ENCODE measurements at regions not wholly inside any gene's neighbourhood (a gene's known extent, or its start where the extent isn't known, plus 50 kb on each side); places are given as distances from the start of the nearest gene placed in this dataset.

GRCh38 chr12:66862356-66862985, 183.6 kb upstream of the GRIP1 start:
- Mint-ChIP-seq H3K4me1 (peaks cover 11 to 23% of the 10 kb centered on the region in 2 donors), H3K9me3 (no peaks in the 10 kb centered on the region), H3K27me3 (ENCODE audit: low read depth in 2 of 2) (peaks cover 9 to 28% of the 10 kb centered on the region in 2 donors), H3K4me3 (no peak overlapping the region), H3K27ac (no peak overlapping the region), H3K36me3 (no peaks in the 10 kb centered on the region)
- ATAC-seq (no peak), DNase-seq (no peak)
- Histone ChIP-seq H3K36me3 (ENCODE audit: control insufficient read depth, insufficient read depth, low read length) (no peaks in the 10 kb centered on the region), H3K27ac (ENCODE audit: low read length) (no peak overlapping the region), H3K4me3 (ENCODE audit: low read length) (no peak overlapping the region), H3K27me3 (ENCODE audit: control insufficient read depth, insufficient read depth, low read length) (no peaks in the 10 kb centered on the region), H3K9me3 (ENCODE audit: control insufficient read depth, insufficient read depth, low read length) (no peaks in the 10 kb centered on the region), H3K4me1 (ENCODE audit: control insufficient read depth, insufficient read depth, low read length) (peaks cover 5% of the 10 kb centered on the region)
- WGBS (ENCODE audit: insufficient coverage): 100% methylated on average over 3 of the region's 3 CpGs
- TF ChIP-seq CTCF (IDR thresholded peaks at IDR 0.05): no peak
- intact Hi-C loops (cut with micrococcal nuclease): no loop called here

- 71% methylated on average over 1 of the region's 1 CpG for WGBS (ENCODE audit: insufficient coverage)
- H3K4me1 ChIP-seq (ENCODE audit: control insufficient read depth, insufficient read depth, low read length): peaks cover 5% of the 10 kb centered on the region
- no peaks in the 10 kb centered on the region for H3K9me3 ChIP-seq (ENCODE audit: control insufficient read depth, insufficient read depth, low read length)
- no peaks in the 10 kb centered on the region for H3K27me3 ChIP-seq (ENCODE audit: control insufficient read depth, insufficient read depth, low read length)
- intact Hi-C loops (cut with micrococcal nuclease): no loop called here
- no peak overlapping the region for H3K27ac ChIP-seq (ENCODE audit: low read length)
- Mint-ChIP-seq H3K27ac (no peak overlapping the region), H3K4me3 (no peak overlapping the region), H3K36me3 (no peaks in the 10 kb centered on the region), H3K4me1 (peaks cover 8 to 20% of the 10 kb centered on the region in 2 donors), H3K9me3 (no peaks in the 10 kb centered on the region), H3K27me3 (ENCODE audit: low read depth in 2 of 2) (peaks cover 13 to 35% of the 10 kb centered on the region in 2 donors)
- ATAC-seq (no peak), DNase-seq (no peak)
- no peak overlapping the region for H3K4me3 ChIP-seq (ENCODE audit: low read length)
- no peak for TF ChIP-seq CTCF (IDR thresholded peaks at IDR 0.05)
- no peaks in the 10 kb centered on the region for H3K36me3 ChIP-seq (ENCODE audit: control insufficient read depth, insufficient read depth, low read length)
Observed at GRCh38 chr12:66863276-66863675, 184.4 kb upstream of the GRIP1 start.

GRCh38 chr12:66877925-66878324, 199.0 kb upstream of the GRIP1 start:
- Histone ChIP-seq H3K36me3 (ENCODE audit: control insufficient read depth, insufficient read depth, low read length) (no peaks in the 10 kb centered on the region), H3K27ac (ENCODE audit: low read length) (no peak overlapping the region), H3K4me3 (ENCODE audit: low read length) (no peak overlapping the region), H3K27me3 (ENCODE audit: control insufficient read depth, insufficient read depth, low read length) (no peaks in the 10 kb centered on the region), H3K9me3 (ENCODE audit: control insufficient read depth, insufficient read depth, low read length) (no peaks in the 10 kb centered on the region), H3K4me1 (ENCODE audit: control insufficient read depth, insufficient read depth, low read length) (no peaks in the 10 kb centered on the region)
- intact Hi-C loops (cut with micrococcal nuclease): no loop called here
- peaks cover 16 to 17% of the 10 kb centered on the region in 2 donors for H3K27me3 Mint-ChIP-seq (ENCODE audit: low read depth in 2 of 2)
- TF ChIP-seq CTCF (IDR thresholded peaks at IDR 0.05): no peak
- ATAC-seq: no peak
- no peak overlapping the region for H3K27ac Mint-ChIP-seq
- no peaks in the 10 kb centered on the region for H3K9me3 Mint-ChIP-seq
- H3K4me1 Mint-ChIP-seq: no peaks in the 10 kb centered on the region
- no peak overlapping the region for H3K4me3 Mint-ChIP-seq
- no peak for DNase-seq
- H3K36me3 Mint-ChIP-seq: no peaks in the 10 kb centered on the region

GRCh38 chr12:66879409-66879808, 200.5 kb upstream of the GRIP1 start:
- no peaks in the 10 kb centered on the region for H3K36me3 ChIP-seq (ENCODE audit: control insufficient read depth, insufficient read depth, low read length)
- WGBS (ENCODE audit: insufficient coverage): 90% methylated on average over 2 of the region's 4 CpGs
- no peaks in the 10 kb centered on the region for H3K9me3 ChIP-seq (ENCODE audit: control insufficient read depth, insufficient read depth, low read length)

More at GRCh38 chr12:66879409-66879808, 200.5 kb upstream of the GRIP1 start:
- H3K4me3 Mint-ChIP-seq: no peak overlapping the region
- H3K9me3 Mint-ChIP-seq: no peaks in the 10 kb centered on the region
- H3K27ac Mint-ChIP-seq: no peak overlapping the region
- ATAC-seq (no peak), DNase-seq (no peak)
- peaks cover 19 to 32% of the 10 kb centered on the region in 2 donors for H3K27me3 Mint-ChIP-seq (ENCODE audit: low read depth in 2 of 2)
- intact Hi-C loops (cut with micrococcal nuclease): no loop called here
- no peaks in the 10 kb centered on the region for H3K4me1 Mint-ChIP-seq
- H3K27me3 ChIP-seq (ENCODE audit: control insufficient read depth, insufficient read depth, low read length): no peaks in the 10 kb centered on the region
- H3K36me3 Mint-ChIP-seq: no peaks in the 10 kb centered on the region
- no peaks in the 10 kb centered on the region for H3K4me1 ChIP-seq (ENCODE audit: control insufficient read depth, insufficient read depth, low read length)
- no peak for TF ChIP-seq CTCF (IDR thresholded peaks at IDR 0.05)
- H3K27ac ChIP-seq (ENCODE audit: low read length): no peak overlapping the region
- H3K4me3 ChIP-seq (ENCODE audit: low read length): no peak overlapping the region
